ENCODE measurements at regions not wholly inside any gene's neighbourhood (a gene's known extent, or its start where the extent isn't known, plus 50 kb on each side); places are given as distances from the start of the nearest gene placed in this dataset.

DNA sequence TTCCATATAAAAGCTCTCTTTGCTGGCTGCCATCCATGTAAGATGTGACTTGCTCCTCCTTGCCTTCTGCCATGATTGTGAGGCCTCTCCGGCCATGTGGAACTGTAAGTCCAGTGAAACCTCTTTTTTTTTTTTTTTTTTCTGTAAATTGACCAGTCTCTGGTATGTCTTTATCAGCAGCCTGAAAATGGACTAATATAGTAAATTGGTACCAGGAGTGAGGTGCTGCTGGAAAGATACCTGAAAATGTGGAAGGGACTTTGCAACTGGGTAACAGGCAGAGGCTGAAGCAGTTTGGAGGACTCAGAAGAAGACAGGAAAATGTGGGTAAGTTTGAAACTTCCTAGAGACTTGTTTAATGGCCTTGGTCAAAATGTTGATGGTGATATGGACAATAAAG lies 124.3 kb upstream of the AADAT start:
- TF ChIP-seq, protein P1, sequence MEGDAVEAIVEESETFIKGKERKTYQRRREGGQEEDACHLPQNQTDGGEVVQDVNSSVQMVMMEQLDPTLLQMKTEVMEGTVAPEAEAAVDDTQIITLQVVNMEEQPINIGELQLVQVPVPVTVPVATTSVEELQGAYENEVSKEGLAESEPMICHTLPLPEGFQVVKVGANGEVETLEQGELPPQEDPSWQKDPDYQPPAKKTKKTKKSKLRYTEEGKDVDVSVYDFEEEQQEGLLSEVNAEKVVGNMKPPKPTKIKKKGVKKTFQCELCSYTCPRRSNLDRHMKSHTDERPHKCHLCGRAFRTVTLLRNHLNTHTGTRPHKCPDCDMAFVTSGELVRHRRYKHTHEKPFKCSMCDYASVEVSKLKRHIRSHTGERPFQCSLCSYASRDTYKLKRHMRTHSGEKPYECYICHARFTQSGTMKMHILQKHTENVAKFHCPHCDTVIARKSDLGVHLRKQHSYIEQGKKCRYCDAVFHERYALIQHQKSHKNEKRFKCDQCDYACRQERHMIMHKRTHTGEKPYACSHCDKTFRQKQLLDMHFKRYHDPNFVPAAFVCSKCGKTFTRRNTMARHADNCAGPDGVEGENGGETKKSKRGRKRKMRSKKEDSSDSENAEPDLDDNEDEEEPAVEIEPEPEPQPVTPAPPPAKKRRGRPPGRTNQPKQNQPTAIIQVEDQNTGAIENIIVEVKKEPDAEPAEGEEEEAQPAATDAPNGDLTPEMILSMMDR (IDR thresholded peaks at IDR 0.05; ENCODE audit: low read length) = no peak
- TF ChIP-seq EZH2 (IDR thresholded peaks at IDR 0.05; ENCODE audit: borderline replicate concordance, low read length) = no peak

Data from OCI-LY1 (cell line).